ENCODE measurements at regions not wholly inside any gene's neighbourhood (a gene's known extent, or its start where the extent isn't known, plus 50 kb on each side); places are given as distances from the start of the nearest gene placed in this dataset.

GRCh38 chr3:132236701-132237651 is 80.2 kb upstream of the ACP3 start:
- TF ChIP-seq GATA3 (IDR thresholded peaks at IDR 0.05; ENCODE audit: low read depth, low read length) (no peak), GATA2 (IDR thresholded peaks at IDR 0.05; ENCODE audit: low read depth, low read length) (no peak)
